ENCODE measurements at regions not wholly inside any gene's neighbourhood (a gene's known extent, or its start where the extent isn't known, plus 50 kb on each side); places are given as distances from the start of the nearest gene placed in this dataset.

DNA sequence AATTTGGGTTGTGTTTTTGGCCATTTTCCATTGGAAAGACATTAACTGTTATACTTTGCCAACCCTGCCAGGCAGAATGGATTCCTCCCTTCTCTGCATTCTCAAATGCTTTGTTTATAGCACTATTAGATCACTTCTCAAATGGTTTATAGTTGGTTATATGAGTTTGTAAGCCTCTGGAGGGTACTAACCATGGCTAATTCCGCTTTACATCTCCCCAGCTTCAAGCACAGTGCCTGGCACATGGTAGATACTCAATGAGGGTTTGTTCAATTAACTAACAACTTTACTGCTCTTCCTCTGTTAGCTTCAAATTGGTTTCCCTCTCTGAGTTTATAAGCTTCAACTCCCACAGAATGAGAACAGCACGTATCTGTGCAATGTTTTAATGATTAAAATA, 213.5 kb downstream of the SOX11 start:
- TF ChIP-seq ZNF565 (CRISPR knock-in tag; conservative IDR thresholded peaks at IDR 0.05; ENCODE audit: low read depth), result no peak
- TF ChIP-seq TOX (CRISPR knock-in tag; IDR thresholded peaks at IDR 0.05; ENCODE audit: borderline replicate concordance), result no peak
- TF ChIP-seq ZNF70 (CRISPR knock-in tag; IDR thresholded peaks at IDR 0.05), result no peak
- no peak for TF ChIP-seq PPARA (CRISPR knock-in tag; IDR thresholded peaks at IDR 0.05; ENCODE audit: borderline replicate concordance)
- no peak for TF ChIP-seq BACH2 (CRISPR knock-in tag; IDR thresholded peaks at IDR 0.05; ENCODE audit: borderline replicate concordance)
- no peak for TF ChIP-seq ZNF8 (CRISPR knock-in tag; IDR thresholded peaks at IDR 0.05)
- ATAC-seq, result no peak

DNA sequence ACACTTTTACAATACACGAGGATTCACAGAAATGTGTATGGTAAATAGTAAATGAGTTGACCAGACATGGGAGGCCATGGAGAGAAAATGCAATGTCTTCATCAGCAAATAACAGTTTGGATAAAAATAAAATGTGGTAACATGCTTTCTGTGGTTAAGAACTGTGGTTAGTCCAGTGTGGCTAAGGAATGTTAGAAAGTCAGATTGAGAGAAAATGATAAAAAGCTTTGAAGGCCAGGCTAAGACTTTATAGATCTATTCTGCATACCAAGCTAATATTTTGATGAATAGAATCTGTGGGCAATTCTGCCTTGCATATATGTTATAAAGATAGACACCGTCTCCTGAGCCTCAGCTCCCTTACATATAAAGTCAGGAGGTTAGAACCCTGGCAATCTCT, 215.9 kb downstream of the SOX11 start:
- no peak for ATAC-seq
- TF ChIP-seq ISL1 (CRISPR knock-in tag; IDR thresholded peaks at IDR 0.05) (no peak), PPARA (CRISPR knock-in tag; IDR thresholded peaks at IDR 0.05; ENCODE audit: borderline replicate concordance) (no peak), ZNF8 (CRISPR knock-in tag; IDR thresholded peaks at IDR 0.05) (no peak), RARB (CRISPR knock-in tag; IDR thresholded peaks at IDR 0.05) (no peak), BACH2 (CRISPR knock-in tag; IDR thresholded peaks at IDR 0.05; ENCODE audit: borderline replicate concordance) (no peak), ZFP3 (CRISPR knock-in tag; IDR thresholded peaks at IDR 0.05) (no peak), ZNF70 (CRISPR knock-in tag; IDR thresholded peaks at IDR 0.05) (no peak), CSDC2 (CRISPR knock-in tag; IDR thresholded peaks at IDR 0.05) (no peak), CREB5 (CRISPR knock-in tag; IDR thresholded peaks at IDR 0.05; ENCODE audit: low read depth) (no peak), CSRNP3 (CRISPR knock-in tag; IDR thresholded peaks at IDR 0.05) (no peak)
- TF ChIP-seq, protein P1, sequence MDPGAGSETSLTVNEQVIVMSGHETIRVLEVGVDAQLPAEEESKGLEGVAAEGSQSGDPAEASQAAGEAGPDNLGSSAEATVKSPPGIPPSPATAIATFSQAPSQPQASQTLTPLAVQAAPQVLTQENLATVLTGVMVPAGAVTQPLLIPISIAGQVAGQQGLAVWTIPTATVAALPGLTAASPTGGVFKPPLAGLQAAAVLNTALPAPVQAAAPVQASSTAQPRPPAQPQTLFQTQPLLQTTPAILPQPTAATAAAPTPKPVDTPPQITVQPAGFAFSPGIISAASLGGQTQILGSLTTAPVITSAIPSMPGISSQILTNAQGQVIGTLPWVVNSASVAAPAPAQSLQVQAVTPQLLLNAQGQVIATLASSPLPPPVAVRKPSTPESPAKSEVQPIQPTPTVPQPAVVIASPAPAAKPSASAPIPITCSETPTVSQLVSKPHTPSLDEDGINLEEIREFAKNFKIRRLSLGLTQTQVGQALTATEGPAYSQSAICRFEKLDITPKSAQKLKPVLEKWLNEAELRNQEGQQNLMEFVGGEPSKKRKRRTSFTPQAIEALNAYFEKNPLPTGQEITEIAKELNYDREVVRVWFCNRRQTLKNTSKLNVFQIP (CRISPR knock-in tag; IDR thresholded peaks at IDR 0.05; ENCODE audit: borderline replicate concordance, low read depth), result no peak

- TF ChIP-seq ZFP3 (CRISPR knock-in tag; IDR thresholded peaks at IDR 0.05) (no peak), ARNTL (CRISPR knock-in tag; IDR thresholded peaks at IDR 0.05; ENCODE audit: borderline replicate concordance, low read depth) (no peak), PPARA (CRISPR knock-in tag; IDR thresholded peaks at IDR 0.05; ENCODE audit: borderline replicate concordance) (no peak), ZNF70 (CRISPR knock-in tag; IDR thresholded peaks at IDR 0.05) (no peak), TCF4 (CRISPR knock-in tag; IDR thresholded peaks at IDR 0.05; ENCODE audit: borderline replicate concordance) (peak; percentile 50; the same call in 1 of the 2 replicates), ZFP30 (CRISPR knock-in tag; IDR thresholded peaks at IDR 0.05) (no peak), ISL1 (CRISPR knock-in tag; IDR thresholded peaks at IDR 0.05) (no peak), RARB (CRISPR knock-in tag; IDR thresholded peaks at IDR 0.05) (no peak), ZNF8 (CRISPR knock-in tag; IDR thresholded peaks at IDR 0.05) (no peak), GLIS3 (CRISPR knock-in tag; IDR thresholded peaks at IDR 0.05) (no peak), ESRRG (CRISPR knock-in tag; IDR thresholded peaks at IDR 0.05) (no peak), TOX (CRISPR knock-in tag; IDR thresholded peaks at IDR 0.05; ENCODE audit: borderline replicate concordance) (no peak), CSRNP3 (CRISPR knock-in tag; IDR thresholded peaks at IDR 0.05) (no peak), BACH2 (CRISPR knock-in tag; IDR thresholded peaks at IDR 0.05; ENCODE audit: borderline replicate concordance) (no peak), SNAI2 (CRISPR knock-in tag; IDR thresholded peaks at IDR 0.05) (no peak)
- TF ChIP-seq, protein P2, sequence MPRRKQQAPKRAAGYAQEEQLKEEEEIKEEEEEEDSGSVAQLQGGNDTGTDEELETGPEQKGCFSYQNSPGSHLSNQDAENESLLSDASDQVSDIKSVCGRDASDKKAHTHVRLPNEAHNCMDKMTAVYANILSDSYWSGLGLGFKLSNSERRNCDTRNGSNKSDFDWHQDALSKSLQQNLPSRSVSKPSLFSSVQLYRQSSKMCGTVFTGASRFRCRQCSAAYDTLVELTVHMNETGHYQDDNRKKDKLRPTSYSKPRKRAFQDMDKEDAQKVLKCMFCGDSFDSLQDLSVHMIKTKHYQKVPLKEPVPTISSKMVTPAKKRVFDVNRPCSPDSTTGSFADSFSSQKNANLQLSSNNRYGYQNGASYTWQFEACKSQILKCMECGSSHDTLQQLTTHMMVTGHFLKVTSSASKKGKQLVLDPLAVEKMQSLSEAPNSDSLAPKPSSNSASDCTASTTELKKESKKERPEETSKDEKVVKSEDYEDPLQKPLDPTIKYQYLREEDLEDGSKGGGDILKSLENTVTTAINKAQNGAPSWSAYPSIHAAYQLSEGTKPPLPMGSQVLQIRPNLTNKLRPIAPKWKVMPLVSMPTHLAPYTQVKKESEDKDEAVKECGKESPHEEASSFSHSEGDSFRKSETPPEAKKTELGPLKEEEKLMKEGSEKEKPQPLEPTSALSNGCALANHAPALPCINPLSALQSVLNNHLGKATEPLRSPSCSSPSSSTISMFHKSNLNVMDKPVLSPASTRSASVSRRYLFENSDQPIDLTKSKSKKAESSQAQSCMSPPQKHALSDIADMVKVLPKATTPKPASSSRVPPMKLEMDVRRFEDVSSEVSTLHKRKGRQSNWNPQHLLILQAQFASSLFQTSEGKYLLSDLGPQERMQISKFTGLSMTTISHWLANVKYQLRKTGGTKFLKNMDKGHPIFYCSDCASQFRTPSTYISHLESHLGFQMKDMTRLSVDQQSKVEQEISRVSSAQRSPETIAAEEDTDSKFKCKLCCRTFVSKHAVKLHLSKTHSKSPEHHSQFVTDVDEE (CRISPR knock-in tag; IDR thresholded peaks at IDR 0.05), result peak; percentile 42; the same call in 1 of the 2 replicates
- TF ChIP-seq, protein P1 (CRISPR knock-in tag; IDR thresholded peaks at IDR 0.05; ENCODE audit: borderline replicate concordance, low read depth), result no peak
- ATAC-seq, result no peak; the same call in 2 of the 3 replicates
Observed at GRCh38 chr2:5911718-5912117, 219.5 kb downstream of the SOX11 start.

Data from SK-N-SH treated with all-trans-retinoic acid at 6 μM for 48 hours (cell line).